Endothelial cell of umbilical vein (primary cell): ENCODE measurements at regions not wholly inside any gene's neighbourhood (a gene's known extent, or its start where the extent isn't known, plus 50 kb on each side); places are given as distances from the start of the nearest gene placed in this dataset.

ENCODE experiments used
- BruUV-seq: library from RNA; stranded (reverse); fragments of 400-500 nt; replicated peaks from 2 replicates; lab custom pipeline; 2021; lab: Mats Ljungman, UMichigan
- CTCF ChIA-PET: fragments of 300-600, 350-600 bp; sonication (Branson Sonifier 250); formaldehyde crosslinking; loops from one replicate; lab custom pipeline; 2021; ENCODE audit warnings: antibody characterized with exemption, inconsistent platforms; lab: Charles Lee
- POLR2A ChIA-PET: fragments of 300-600, 350-600 bp; sonication (Branson Sonifier 250); formaldehyde crosslinking; loops from one replicate; lab custom pipeline; 2021; ENCODE audit warnings: antibody characterized with exemption, inconsistent platforms; lab: Charles Lee
- DNase-seq: peaks from one replicate; pipeline ENCODE4 v3.0.0-alpha.2; 2011; ENCODE audit warnings: low read depth, low spot score
- FAIRE-seq: peaks from 2 replicates; lab custom pipeline; 2011; peaks lifted over from hg19 to GRCh38; lab: Jason Lieb, UNC
- H2AFZ ChIP-seq: 2 replicates; pipeline ENCODE4 v1.6.0; 2012; ENCODE audit warnings: low read depth, low read length, control low read depth, inconsistent platforms
- H3K27ac ChIP-seq: 2 replicates; pipeline ENCODE4 v1.5.1; 2011; ENCODE audit warnings: low read depth, mild to moderate bottlenecking, control low read depth, low read length, moderate library complexity; ENCODE audit not compliant: insufficient read depth
- H3K27me3 ChIP-seq, 2 experiments: 2 replicates each; pipeline versions ENCODE4 v1.6.0 to v1.6.1; 2011; ENCODE audit warnings: low read length in 2 of 2, mixed read lengths in 1 of 2; ENCODE audit not compliant: control insufficient read depth in 2 of 2, insufficient read depth in 2 of 2
- H3K36me3 ChIP-seq, 2 experiments: 2 replicates in 1 of 2; 3 replicates in 1 of 2; pipeline ENCODE4 v1.5.1; 2011; ENCODE audit warnings: low read length in 2 of 2, mild to moderate bottlenecking in 1 of 2, moderate library complexity in 1 of 2; ENCODE audit not compliant: control insufficient read depth in 2 of 2, insufficient read depth in 2 of 2; ENCODE audit errors: extremely low read depth in 1 of 2
- H3K4me1 ChIP-seq: 3 replicates; pipeline ENCODE4 v1.5.1; 2011; ENCODE audit warnings: mild to moderate bottlenecking, low read length; ENCODE audit not compliant: control insufficient read depth, insufficient read depth; ENCODE audit errors: extremely low read depth
- H3K4me2 ChIP-seq: 2 replicates; pipeline ENCODE4 v1.6.1; 2011; ENCODE audit warnings: low read length, control low read depth, mixed read lengths; ENCODE audit not compliant: insufficient read depth
- H3K4me3 ChIP-seq, 3 experiments: fragments of 200-600 bp in 1 of 3; sonication (generic), shearing (Covaris generic) in 1 of 3; replicated peaks in 1 of 3; 2 replicates each; pipeline ENCODE4 v1.5.1; 2011 to 2016; ENCODE audit warnings: control low read depth in 3 of 3, low read length in 3 of 3, mild to moderate bottlenecking in 2 of 3, inconsistent platforms in 1 of 3, low read depth in 1 of 3, moderate library complexity in 1 of 3; ENCODE audit not compliant: insufficient read depth in 1 of 3
- H3K79me2 ChIP-seq: 2 replicates; pipeline ENCODE4 v1.6.0; 2012; ENCODE audit warnings: low read length, inconsistent platforms; ENCODE audit not compliant: control insufficient read depth, insufficient read depth
- H3K9ac ChIP-seq: replicated peaks from 2 replicates; pipeline ENCODE3; 2011; ENCODE audit warnings: low read length, control low read depth; ENCODE audit not compliant: insufficient read depth; ENCODE audit errors: extremely low read depth
- H3K9me1 ChIP-seq: replicated peaks from 3 replicates; pipeline ENCODE4 v1.6.0; 2011; ENCODE audit warnings: mild to moderate bottlenecking, low read length; ENCODE audit not compliant: control insufficient read depth, insufficient read depth; ENCODE audit errors: extremely low read depth
- H3K9me3 ChIP-seq: replicated peaks from 2 replicates; pipeline ENCODE4 v1.5.1; 2012; ENCODE audit warnings: low read length, inconsistent platforms; ENCODE audit not compliant: control insufficient read depth, insufficient read depth
- H4K20me1 ChIP-seq: replicated peaks from 2 replicates; pipeline ENCODE3; 2011; ENCODE audit warnings: mild to moderate bottlenecking, low read length; ENCODE audit not compliant: control insufficient read depth, insufficient read depth; ENCODE audit errors: extremely low read depth
- CTCF ChIP-seq, 2 donors: IDR thresholded peaks; 1 replicate in 1 of 2; 2 replicates in 1 of 2; pipeline ENCODE4 v1.5.1; 2011; ENCODE audit warnings: low read length in 2 of 2, mild to moderate bottlenecking in 2 of 2, moderate library complexity in 2 of 2, control low read depth in 1 of 2, inconsistent platforms in 1 of 2, low read depth in 1 of 2; ENCODE audit not compliant: insufficient read depth in 1 of 2; ENCODE audit errors: extremely low read depth in 1 of 2
- EZH2 ChIP-seq: IDR thresholded peaks from 2 replicates; pipeline ENCODE4 v1.6.1; 2012; ENCODE audit warnings: borderline replicate concordance, low read depth, mild to moderate bottlenecking, moderate library complexity, low read length, inconsistent platforms; ENCODE audit not compliant: severe bottlenecking
- FOS ChIP-seq: IDR thresholded peaks from 2 replicates; pipeline ENCODE4 v1.6.1; 2011; ENCODE audit warnings: mild to moderate bottlenecking, low read length, moderate library complexity, borderline replicate concordance; ENCODE audit not compliant: insufficient read depth
- GATA2 ChIP-seq: IDR thresholded peaks from 2 replicates; pipeline ENCODE4 v1.7.0; 2011; ENCODE audit warnings: low read depth, mild to moderate bottlenecking, moderate library complexity, mixed read lengths, low read length; ENCODE audit not compliant: insufficient read length, insufficient read depth
- JUN ChIP-seq: IDR thresholded peaks from 2 replicates; pipeline ENCODE4 v1.6.1; 2011; ENCODE audit warnings: borderline replicate concordance, low read depth; ENCODE audit not compliant: insufficient read length, insufficient read depth
- MAX ChIP-seq: IDR thresholded peaks from 2 replicates; pipeline ENCODE4 v1.6.1; 2011; ENCODE audit not compliant: insufficient read depth, insufficient read length
- MYC ChIP-seq: IDR thresholded peaks from one replicate; pipeline ENCODE4 v1.6.1; 2011; ENCODE audit warnings: mild to moderate bottlenecking, low read depth, low read length
- POLR2A ChIP-seq: IDR thresholded peaks from 2 replicates; pipeline ENCODE4 v1.6.1; 2012; ENCODE audit warnings: low read depth, mild to moderate bottlenecking, control low read depth, low read length
- POLR2AphosphoS5 ChIP-seq: IDR thresholded peaks from 2 replicates; pipeline ENCODE4 v1.6.1; 2012; ENCODE audit warnings: low read depth, mild to moderate bottlenecking, control low read depth, low read length, moderate library complexity; ENCODE audit not compliant: insufficient read depth
- dilution Hi-C: fragments of 300-500 bp; cut with MboI; formaldehyde crosslinking; loops from one replicate; pipeline ENCODE4 v1.15.0; 2019; ENCODE audit warnings: low sequenced_read_pairs; ENCODE audit not compliant: extremely low pct_ligation_motif_present
- intact Hi-C: fragments of 100-400 bp; cut with micrococcal nuclease; formaldehyde crosslinking; loops from one replicate; pipeline ENCODE4 v1.10.0; 2022

GRCh38 chr2:35827086-35827485 is 528.5 kb upstream of the CRIM1 start:
- ChIA-PET CTCF (no interaction called here), POLR2A (no interaction called here)
- FAIRE-seq (no peak), DNase-seq (no peak)
- Histone ChIP-seq H3K9me3 (no peaks in the 10 kb centered on the region), H3K9me1 (no peaks in the 10 kb centered on the region), H2AFZ (no peak overlapping the region), H3K27ac (no peak overlapping the region), H3K4me3 (no peak overlapping the region), H3K4me1 (no peaks in the 10 kb centered on the region), H3K9ac (no peak overlapping the region), H3K36me3 (no peaks in the 10 kb centered on the region), H4K20me1 (no peaks in the 10 kb centered on the region), H3K4me2 (no peak overlapping the region), H3K27me3 (no peaks in the 10 kb centered on the region), H3K79me2 (no peaks in the 10 kb centered on the region)
- dilution Hi-C loops, result no loop called here
- BruUV-seq, result no TSS peak
- TF ChIP-seq MAX, result no peak
- TF ChIP-seq MYC, result no peak
- TF ChIP-seq POLR2A, result no peak
- TF ChIP-seq FOS, result no peak
- no peak for TF ChIP-seq CTCF (IDR thresholded peaks at IDR 0.05; ENCODE audit: extremely low read depth in 1 of 2, insufficient read depth in 1 of 2, low read depth in 1 of 2, low read length in 2 of 2)
- TF ChIP-seq EZH2, result no peak
- no peak for TF ChIP-seq GATA2
- TF ChIP-seq POLR2AphosphoS5, result no peak
- no peak for TF ChIP-seq JUN
- intact Hi-C loops, result no loop called here
